GM23248 (cell line): ENCODE measurements at regions not wholly inside any gene's neighbourhood (a gene's known extent, or its start where the extent isn't known, plus 50 kb on each side); places are given as distances from the start of the nearest gene placed in this dataset.

Experiments used
- EZH2 ChIP-seq: fragments of 200-600 bp; sonication (generic); IDR thresholded peaks from 2 replicates; pipeline ENCODE4 v1.6.1; 2018; ENCODE audit warnings: antibody characterized with exemption, mild to moderate bottlenecking; ENCODE audit not compliant: insufficient read depth, poor library complexity, severe bottlenecking
- EZH2phosphoT487 ChIP-seq: fragments of 200-600 bp; sonication (generic); IDR thresholded peaks from 2 replicates; pipeline ENCODE4 v1.6.1; 2018; ENCODE audit warnings: antibody characterized with exemption, moderate library complexity, mild to moderate bottlenecking, low read depth; ENCODE audit not compliant: insufficient read depth

DNA sequence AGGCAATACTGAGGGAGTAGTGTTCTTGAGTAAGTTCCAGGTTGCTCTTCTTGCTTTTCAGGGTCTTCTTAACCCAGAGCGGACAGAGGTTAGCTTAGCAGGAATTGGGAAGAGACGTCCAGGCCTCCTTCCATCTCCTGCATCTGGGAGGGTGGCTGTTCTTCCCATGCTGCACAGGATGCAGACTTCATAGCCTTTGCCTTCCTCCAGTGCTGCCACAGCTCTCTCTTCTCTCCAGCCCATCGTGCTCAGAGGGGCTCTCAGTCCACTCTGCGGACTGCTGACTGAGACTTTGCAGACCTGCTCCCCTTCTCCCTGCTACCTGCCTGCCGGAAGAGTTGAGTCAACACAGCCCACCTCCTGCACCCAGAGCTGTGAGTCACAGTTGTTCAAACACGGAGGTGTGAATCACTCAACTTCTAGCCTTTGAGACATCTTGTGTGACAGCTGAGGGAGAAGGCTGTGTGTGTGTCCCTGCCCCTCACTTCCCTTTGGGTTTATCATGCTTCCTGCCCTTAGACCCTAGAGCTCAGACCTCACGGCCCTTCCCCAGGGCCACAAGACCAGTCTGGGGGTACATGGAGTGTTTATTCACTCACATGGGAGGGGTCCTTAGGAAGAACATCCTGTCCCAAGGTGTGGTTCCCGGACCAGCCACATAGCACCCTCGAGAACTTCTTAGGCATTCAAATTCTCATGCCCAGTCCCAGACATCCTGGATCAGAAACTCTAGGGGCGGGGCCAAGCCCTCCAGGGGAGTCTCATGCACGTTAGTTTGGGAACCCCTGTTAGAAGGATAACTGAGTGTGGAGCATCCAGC is 158.3 kb upstream of the CACNA1E start:
- no peak for TF ChIP-seq EZH2
- TF ChIP-seq EZH2phosphoT487: no peak
